ENCODE measurements at regions not wholly inside any gene's neighbourhood (a gene's known extent, or its start where the extent isn't known, plus 50 kb on each side); places are given as distances from the start of the nearest gene placed in this dataset.
A peak's percentile ranks its signal among the peaks of the same experiment; 100 is the strongest.
"Not testable (repeated sequence)": the region's sequence is repeated elsewhere in the genome, so short reads cannot be mapped to it uniquely, and the experiment has no call there.

DNA sequence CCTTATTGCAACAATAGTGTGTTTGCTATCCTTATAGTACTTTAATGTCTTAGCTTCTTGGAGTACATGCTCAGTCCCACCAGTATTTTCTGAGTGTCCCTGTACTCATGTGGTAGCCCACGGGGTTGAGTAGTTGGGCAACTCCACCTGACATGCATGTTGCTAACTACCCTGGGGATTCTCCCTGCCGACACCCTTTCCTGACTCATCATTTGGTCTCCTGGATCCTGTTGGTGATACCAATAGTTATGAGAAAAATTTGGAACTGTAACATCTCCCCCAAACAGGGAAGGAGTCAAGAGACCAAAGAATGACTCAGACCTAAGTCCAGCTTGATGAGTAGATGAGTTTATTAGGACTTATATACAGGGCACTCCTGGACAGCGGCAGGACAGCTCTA lies 101.6 kb downstream of the BRMS1L start:
- no peak for TF ChIP-seq CTCF (IDR thresholded peaks at IDR 0.05; ENCODE audit: insufficient read depth, low read depth, low read length, missing control alignments)
- H3K4me3 ChIP-seq (ENCODE audit: low read length): no peak overlapping the region
- peak; percentile 76 for DNase-seq (ENCODE audit: low read depth)

DNA sequence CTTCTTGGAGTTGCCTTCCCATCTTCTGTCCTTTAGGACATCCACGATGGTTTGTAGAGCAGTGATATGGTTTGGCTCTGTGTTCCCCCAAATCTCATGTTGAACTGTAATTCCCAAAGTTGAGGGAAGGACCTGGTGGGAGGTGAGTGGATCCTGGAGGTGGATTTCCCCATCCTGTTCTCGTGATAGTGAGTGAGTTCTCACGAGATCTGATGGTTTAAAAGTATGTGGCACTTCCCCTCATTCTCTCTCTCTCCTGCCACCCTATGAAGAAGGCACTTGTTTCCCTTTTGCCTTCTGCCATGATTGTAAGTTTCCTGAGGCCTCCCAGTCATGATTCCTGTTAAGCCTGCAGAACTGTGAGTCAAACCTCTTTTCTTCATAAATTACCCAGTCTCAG lies 99.2 kb downstream of the BRMS1L start:
- DNase-seq (ENCODE audit: low read depth): no peak
- H3K4me3 ChIP-seq (ENCODE audit: low read length): no peak overlapping the region
- TF ChIP-seq CTCF (IDR thresholded peaks at IDR 0.05; ENCODE audit: insufficient read depth, low read depth, low read length, missing control alignments): no peak

- H3K4me3 ChIP-seq (ENCODE audit: low read length); DNase-seq (ENCODE audit: low read depth): not testable (repeated sequence)
These were observed 96.5 kb downstream of the BRMS1L start for GRCh38 chr14:35922590-35922989.

DNA sequence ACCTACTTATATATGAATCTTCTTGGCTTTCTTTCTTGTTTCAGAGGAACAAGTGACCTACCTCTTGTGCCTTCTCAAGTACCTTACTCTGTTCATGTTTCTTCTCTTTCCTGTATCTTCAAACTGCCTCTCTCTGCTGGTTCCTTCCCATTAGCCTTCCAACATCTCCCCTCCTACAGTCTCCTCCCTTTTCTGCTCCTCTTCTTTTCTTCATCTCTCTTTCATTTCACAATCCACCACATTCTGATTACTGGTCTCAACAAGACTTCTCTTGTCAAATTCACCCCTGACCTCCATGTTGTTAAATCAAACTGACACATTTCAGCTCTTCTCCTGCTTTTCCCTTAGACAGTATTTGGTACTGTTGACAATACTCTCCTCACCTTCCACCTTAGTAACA lies 95.6 kb downstream of the BRMS1L start:
- TF ChIP-seq CTCF (IDR thresholded peaks at IDR 0.05; ENCODE audit: insufficient read depth, low read depth, low read length, missing control alignments): no peak
- no peak overlapping the region for H3K4me3 ChIP-seq (ENCODE audit: low read length)
- DNase-seq (ENCODE audit: low read depth): no peak

Data from epithelial cell of esophagus (primary cell).